Fibroblast of skin of back (primary cell): ENCODE measurements at regions not wholly inside any gene's neighbourhood (a gene's known extent, or its start where the extent isn't known, plus 50 kb on each side); places are given as distances from the start of the nearest gene placed in this dataset.
"Not testable (repeated sequence)": the region's sequence is repeated elsewhere in the genome, so short reads cannot be mapped to it uniquely, and the experiment has no call there.

Experiments used
- DNase-seq: peaks from one replicate; pipeline ENCODE4 v3.0.0-alpha.2; 2013

- DNase-seq: not testable (repeated sequence)
Measured at GRCh38 chr1:190837200-190837599, 359.5 kb upstream of the BRINP3 start.

GRCh38 chr1:190837888-190838287, 360.2 kb upstream of the BRINP3 start:
- DNase-seq: no peak

GRCh38 chr1:190847166-190847565, 369.5 kb upstream of the BRINP3 start:
- DNase-seq: no peak

- DNase-seq: no peak
Measured at GRCh38 chr1:190849346-190849745, 371.7 kb upstream of the BRINP3 start.

GRCh38 chr1:190852611-190853010, 374.9 kb upstream of the BRINP3 start:
- no peak for DNase-seq

- DNase-seq: no peak
Measured at GRCh38 chr1:190858140-190858539, 380.5 kb upstream of the BRINP3 start.

GRCh38 chr1:190864013-190864641, 386.5 kb upstream of the BRINP3 start:
- no peak for DNase-seq

- no peak for DNase-seq
Measured at GRCh38 chr1:190880352-190880751, 402.7 kb upstream of the BRINP3 start.

- DNase-seq: no peak
Measured at GRCh38 chr1:190881064-190881463, 403.4 kb upstream of the BRINP3 start.

GRCh38 chr1:190897233-190897632, 419.6 kb upstream of the BRINP3 start:
- DNase-seq: no peak

- peak; percentile 90 for DNase-seq
Measured at GRCh38 chr1:190904091-190904695, 426.5 kb upstream of the BRINP3 start.

- DNase-seq: no peak
Measured at GRCh38 chr1:190906206-190906725, 428.6 kb upstream of the BRINP3 start.

- peak; percentile 62 for DNase-seq
Measured at GRCh38 chr1:190908246-190908645, 430.6 kb upstream of the BRINP3 start.

GRCh38 chr1:190908691-190909090, 431.0 kb upstream of the BRINP3 start:
- DNase-seq: peak; percentile 79

- DNase-seq: no peak
Measured at GRCh38 chr1:190935925-190936324, 458.3 kb upstream of the BRINP3 start.

- DNase-seq: no peak
Measured at GRCh38 chr1:190936337-190936736, 458.7 kb upstream of the BRINP3 start.

- no peak for DNase-seq
Measured at GRCh38 chr1:190940951-190941350, 463.3 kb upstream of the BRINP3 start.

- DNase-seq: no peak
Measured at GRCh38 chr1:190942475-190942874, 464.8 kb upstream of the BRINP3 start.

GRCh38 chr1:190943722-190944121, 466.1 kb upstream of the BRINP3 start:
- DNase-seq: not testable (repeated sequence)

- DNase-seq: no peak
Measured at GRCh38 chr1:190949939-190950338, 472.3 kb upstream of the BRINP3 start.

GRCh38 chr1:190957565-190957964, 479.9 kb upstream of the BRINP3 start:
- DNase-seq: no peak

- DNase-seq: no peak
Measured at GRCh38 chr1:190963321-190963720, 485.7 kb upstream of the BRINP3 start.

- no peak for DNase-seq
Measured at GRCh38 chr1:190975827-190976226, 498.2 kb upstream of the BRINP3 start.

GRCh38 chr1:191002768-191003167, 525.1 kb upstream of the BRINP3 start:
- DNase-seq: no peak
